ENCODE measurements at regions not wholly inside any gene's neighbourhood (a gene's known extent, or its start where the extent isn't known, plus 50 kb on each side); places are given as distances from the start of the nearest gene placed in this dataset.

GRCh38 chr2:56464613-56465012 lies 280.8 kb downstream of the CCDC85A start:
- no peak for TF ChIP-seq POLR2A (IDR thresholded peaks at IDR 0.05; ENCODE audit: low read length)
- no peak for TF ChIP-seq GATA1 (IDR thresholded peaks at IDR 0.05; ENCODE audit: low read depth, low read length)

Data from erythroblast (primary cell).